ENCODE measurements at regions not wholly inside any gene's neighbourhood (a gene's known extent, or its start where the extent isn't known, plus 50 kb on each side); places are given as distances from the start of the nearest gene placed in this dataset.

- H3K4me1 ChIP-seq (ENCODE audit: control insufficient read depth, extremely low read depth, insufficient read depth, low read length): no peaks in the 10 kb centered on the region
- dilution Hi-C loops (cut with MboI; ENCODE audit: extremely low pct_ligation_motif_present, low sequenced_read_pairs): no loop called here
- H3K9me1 ChIP-seq (replicated peaks; ENCODE audit: control insufficient read depth, extremely low read depth, insufficient read depth, low read length): no peaks in the 10 kb centered on the region
- no peaks in the 10 kb centered on the region for H3K27me3 ChIP-seq (ENCODE audit: control insufficient read depth in 2 of 2, insufficient read depth in 2 of 2, low read length in 2 of 2)
- no peak overlapping the region for H3K9ac ChIP-seq (replicated peaks; ENCODE audit: extremely low read depth, insufficient read depth, low read length)
- no peak overlapping the region for H3K4me2 ChIP-seq (ENCODE audit: insufficient read depth, low read length)
- FAIRE-seq (no peak), DNase-seq (ENCODE audit: low read depth, low spot score) (no peak)
- ChIA-PET CTCF (interaction anchor here (1.6 kb wide), 1 partner anchor 9 kb away, joined by 5 read pairs; no protein-coding TSS in a partner anchor), POLR2A (no interaction called here)
- TF ChIP-seq POLR2AphosphoS5 (IDR thresholded peaks at IDR 0.05; ENCODE audit: insufficient read depth, low read depth, low read length): no peak
- TF ChIP-seq POLR2A (IDR thresholded peaks at IDR 0.05; ENCODE audit: low read depth, low read length): no peak
- TF ChIP-seq FOS (IDR thresholded peaks at IDR 0.05; ENCODE audit: borderline replicate concordance, insufficient read depth, low read length): no peak
- no peak for TF ChIP-seq CTCF (IDR thresholded peaks at IDR 0.05; ENCODE audit: extremely low read depth in 1 of 2, insufficient read depth in 1 of 2, low read depth in 1 of 2, low read length in 2 of 2)
- TF ChIP-seq JUN (IDR thresholded peaks at IDR 0.05; ENCODE audit: borderline replicate concordance, insufficient read depth, insufficient read length, low read depth): no peak
- TF ChIP-seq MYC (IDR thresholded peaks at IDR 0.05; ENCODE audit: low read depth, low read length): no peak
- no peak for TF ChIP-seq MAX (IDR thresholded peaks at IDR 0.05; ENCODE audit: insufficient read depth, insufficient read length)
- TF ChIP-seq EZH2 (IDR thresholded peaks at IDR 0.05; ENCODE audit: borderline replicate concordance, low read depth, low read length, severe bottlenecking): no peak
- TF ChIP-seq GATA2 (IDR thresholded peaks at IDR 0.05; ENCODE audit: insufficient read depth, insufficient read length, low read depth, low read length): no peak
- no TSS peak for BruUV-seq (replicated peaks)
- no peaks in the 10 kb centered on the region for H3K36me3 ChIP-seq (ENCODE audit: control insufficient read depth in 2 of 2, extremely low read depth in 1 of 2, insufficient read depth in 2 of 2, low read length in 2 of 2)
- no peak overlapping the region for H3K27ac ChIP-seq (ENCODE audit: insufficient read depth, low read depth, low read length)
- H4K20me1 ChIP-seq (replicated peaks; ENCODE audit: control insufficient read depth, extremely low read depth, insufficient read depth, low read length): no peaks in the 10 kb centered on the region
- no peaks in the 10 kb centered on the region for H3K79me2 ChIP-seq (ENCODE audit: control insufficient read depth, insufficient read depth, low read length)
- H3K4me3 ChIP-seq (replicated peaks in 1 of 3; ENCODE audit: insufficient read depth in 1 of 3, low read depth in 1 of 3, low read length in 3 of 3): no peak overlapping the region
- no peaks in the 10 kb centered on the region for H3K9me3 ChIP-seq (replicated peaks; ENCODE audit: control insufficient read depth, insufficient read depth, low read length)
- H2AFZ ChIP-seq (ENCODE audit: low read depth, low read length): no peak overlapping the region
- intact Hi-C loops (cut with micrococcal nuclease): no loop called here
Measured at GRCh38 chr3:28101705-28102104, 139.7 kb upstream of the CMC1 start.
